OCI-LY3 (cell line): ENCODE measurements at regions not wholly inside any gene's neighbourhood (a gene's known extent, or its start where the extent isn't known, plus 50 kb on each side); places are given as distances from the start of the nearest gene placed in this dataset.

Experiments
- CTCF ChIP-seq: fragments of 200-600, 300-600 bp; sonication (generic); IDR thresholded peaks from 2 replicates; pipeline ENCODE4 v1.5.1; 2014; ENCODE audit warnings: antibody characterized with exemption, low read length, low read depth
- EZH2phosphoT487 ChIP-seq: fragments of 200-600 bp; shearing (Covaris generic); IDR thresholded peaks from 2 replicates; pipeline ENCODE4 v1.6.1; 2018; ENCODE audit warnings: antibody characterized with exemption, mixed run types, low read depth

- TF ChIP-seq CTCF, result no peak
- no peak for TF ChIP-seq EZH2phosphoT487
These were observed 521.4 kb downstream of the CAAP1 start for GRCh38 chr9:26371236-26371635.
